ENCODE measurements at regions not wholly inside any gene's neighbourhood (a gene's known extent, or its start where the extent isn't known, plus 50 kb on each side); places are given as distances from the start of the nearest gene placed in this dataset.

DNA sequence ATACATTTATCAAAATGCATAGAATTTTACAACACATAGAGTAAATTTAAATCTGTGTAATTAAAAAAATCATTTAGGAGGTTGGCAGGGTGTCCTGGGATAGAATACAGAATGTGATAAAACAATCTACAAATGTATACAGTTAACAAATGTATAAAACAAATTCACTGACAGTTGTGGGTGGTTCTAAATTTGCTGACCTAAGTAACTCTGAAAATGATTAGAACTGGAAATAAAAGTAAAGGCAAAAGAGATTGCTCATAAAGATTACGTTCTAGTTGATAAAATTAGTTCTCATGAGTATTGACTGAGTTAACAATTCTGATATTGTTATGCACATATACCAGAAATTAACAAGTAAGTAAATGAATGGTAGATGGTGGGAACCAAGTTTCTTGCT is 1827.3 kb upstream of the FLRT2 start:
- Histone ChIP-seq H3K9me2 (ENCODE audit: insufficient read depth) (no peaks in the 10 kb centered on the region), H2AFZ (no peak overlapping the region), H3K9ac (no peak overlapping the region), H3K79me2 (ENCODE audit: insufficient read depth) (no peaks in the 10 kb centered on the region), H3K4me2 (ENCODE audit: unreplicated experiment) (no peak overlapping the region), H3K27me3 (replicated peaks; ENCODE audit: insufficient read depth) (no peaks in the 10 kb centered on the region), H3K36me3 (ENCODE audit: low read depth) (no peaks in the 10 kb centered on the region), H4K20me1 (ENCODE audit: insufficient read depth) (no peaks in the 10 kb centered on the region), H3K27ac (no peak overlapping the region), H3K4me3 (no peak overlapping the region), H3F3A (ENCODE audit: insufficient read depth) (no peaks in the 10 kb centered on the region), H3K4me1 (ENCODE audit: insufficient read depth) (no peaks in the 10 kb centered on the region), H3K9me3 (ENCODE audit: low read depth) (no peaks in the 10 kb centered on the region)
- WGBS, 2 experiments (ENCODE audit: low coverage in 1 of 2, low lambda C conversion rate in 2 of 2, missing lambda C conversion rate in 2 of 2) = 8 to 16% methylated on average over 1 of the region's 1 CpG
- in situ Hi-C loops (cut with MboI) = no loop called here
- no peak for TF ChIP-seq EZH2 (IDR thresholded peaks at IDR 0.05; ENCODE audit: insufficient read depth, poor library complexity, severe bottlenecking)
- TF ChIP-seq EZH2phosphoT487 (IDR thresholded peaks at IDR 0.05; ENCODE audit: insufficient read depth, low read depth) = no peak
- no peak for DNase-seq

DNA sequence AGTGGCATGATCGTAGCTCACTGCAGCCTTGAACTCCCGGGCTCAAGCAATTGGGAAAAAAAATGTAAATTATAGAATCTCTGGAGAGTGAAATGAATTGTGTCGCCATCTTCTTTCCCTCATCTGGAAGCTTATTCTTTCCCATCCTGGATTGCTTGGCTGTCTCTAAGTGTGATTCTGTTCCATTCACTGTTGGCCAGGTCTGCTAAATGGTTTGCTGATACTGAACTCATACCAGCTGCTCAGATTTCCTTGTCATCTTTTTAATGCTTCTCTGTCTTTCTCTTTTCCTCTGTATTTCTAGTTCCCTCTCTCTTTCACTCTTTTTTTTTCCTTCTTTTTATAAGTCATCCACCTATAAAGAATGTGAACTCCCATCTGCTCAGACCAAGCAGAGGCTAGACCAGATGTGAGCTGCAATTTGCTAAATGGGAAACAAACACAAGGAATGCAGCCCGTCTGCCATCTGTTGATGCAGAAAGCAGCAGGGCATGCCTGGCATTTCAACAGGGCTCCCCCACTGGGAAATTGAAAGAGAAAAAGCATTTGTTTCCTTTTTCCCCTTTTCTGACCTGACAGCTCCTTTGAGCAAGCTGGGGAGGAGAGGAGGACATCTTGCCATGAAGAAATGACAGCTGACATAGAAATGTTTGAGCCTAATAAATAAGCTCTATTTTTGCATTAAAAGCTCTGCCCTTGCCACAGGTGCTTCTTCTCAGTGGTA is 1823.6 kb upstream of the FLRT2 start:
- H2AFZ ChIP-seq = no peak overlapping the region
- H3K36me3 ChIP-seq (ENCODE audit: low read depth) = no peaks in the 10 kb centered on the region
- H4K20me1 ChIP-seq (ENCODE audit: insufficient read depth) = no peaks in the 10 kb centered on the region
- no peaks in the 10 kb centered on the region for H3F3A ChIP-seq (ENCODE audit: insufficient read depth)
- H3K79me2 ChIP-seq (ENCODE audit: insufficient read depth) = no peaks in the 10 kb centered on the region
- H3K4me2 ChIP-seq (ENCODE audit: unreplicated experiment) = no peak overlapping the region
- TF ChIP-seq EZH2phosphoT487 (IDR thresholded peaks at IDR 0.05; ENCODE audit: insufficient read depth, low read depth) (no peak), EZH2 (IDR thresholded peaks at IDR 0.05; ENCODE audit: insufficient read depth, poor library complexity, severe bottlenecking) (no peak)
- no peak overlapping the region for H3K4me3 ChIP-seq
- WGBS, 2 experiments (ENCODE audit: low coverage in 1 of 2, low lambda C conversion rate in 2 of 2, missing lambda C conversion rate in 2 of 2) = 4 to 5% methylated on average over 4 of the region's 4 CpGs
- no peaks in the 10 kb centered on the region for H3K9me3 ChIP-seq (ENCODE audit: low read depth)
- in situ Hi-C loops (cut with MboI) = no loop called here
- no peaks in the 10 kb centered on the region for H3K27me3 ChIP-seq (replicated peaks; ENCODE audit: insufficient read depth)
- no peak overlapping the region for H3K27ac ChIP-seq
- no peak for DNase-seq
- no peaks in the 10 kb centered on the region for H3K4me1 ChIP-seq (ENCODE audit: insufficient read depth)
- H3K9me2 ChIP-seq (ENCODE audit: insufficient read depth) = no peaks in the 10 kb centered on the region
- no peak overlapping the region for H3K9ac ChIP-seq

DNA sequence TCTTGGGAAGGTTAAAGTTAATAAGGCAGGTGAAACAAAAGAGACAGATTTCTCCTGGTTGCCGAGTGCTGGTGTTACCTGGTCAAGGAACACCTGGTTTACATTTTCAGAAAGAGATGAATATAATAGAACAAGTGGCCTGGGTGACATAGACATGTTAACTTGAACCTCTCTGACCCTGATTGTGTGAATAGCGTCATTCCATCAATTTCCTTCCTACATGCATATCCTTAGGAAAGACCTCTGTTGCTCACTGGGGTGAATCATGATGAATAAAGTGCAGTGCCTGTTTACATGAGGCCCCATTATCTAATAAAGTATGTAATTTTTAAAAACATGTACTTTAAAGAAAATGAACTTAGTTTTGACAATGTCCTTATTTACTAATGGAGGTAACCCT is 1822.9 kb upstream of the FLRT2 start:
- Histone ChIP-seq H3F3A (ENCODE audit: insufficient read depth) (no peaks in the 10 kb centered on the region), H3K4me2 (ENCODE audit: unreplicated experiment) (no peak overlapping the region), H3K4me1 (ENCODE audit: insufficient read depth) (no peaks in the 10 kb centered on the region), H2AFZ (no peak overlapping the region), H3K9ac (no peak overlapping the region), H4K20me1 (ENCODE audit: insufficient read depth) (no peaks in the 10 kb centered on the region), H3K9me2 (ENCODE audit: insufficient read depth) (no peaks in the 10 kb centered on the region), H3K36me3 (ENCODE audit: low read depth) (no peaks in the 10 kb centered on the region), H3K4me3 (no peak overlapping the region), H3K27me3 (replicated peaks; ENCODE audit: insufficient read depth) (no peaks in the 10 kb centered on the region), H3K9me3 (ENCODE audit: low read depth) (no peaks in the 10 kb centered on the region), H3K79me2 (ENCODE audit: insufficient read depth) (no peaks in the 10 kb centered on the region), H3K27ac (no peak overlapping the region)
- no peak for TF ChIP-seq EZH2 (IDR thresholded peaks at IDR 0.05; ENCODE audit: insufficient read depth, poor library complexity, severe bottlenecking)
- in situ Hi-C loops (cut with MboI) = no loop called here
- WGBS, 2 experiments (ENCODE audit: low coverage in 1 of 2, low lambda C conversion rate in 2 of 2, missing lambda C conversion rate in 2 of 2) = 19 to 24% methylated on average over 2 of the region's 2 CpGs
- no peak for DNase-seq

DNA sequence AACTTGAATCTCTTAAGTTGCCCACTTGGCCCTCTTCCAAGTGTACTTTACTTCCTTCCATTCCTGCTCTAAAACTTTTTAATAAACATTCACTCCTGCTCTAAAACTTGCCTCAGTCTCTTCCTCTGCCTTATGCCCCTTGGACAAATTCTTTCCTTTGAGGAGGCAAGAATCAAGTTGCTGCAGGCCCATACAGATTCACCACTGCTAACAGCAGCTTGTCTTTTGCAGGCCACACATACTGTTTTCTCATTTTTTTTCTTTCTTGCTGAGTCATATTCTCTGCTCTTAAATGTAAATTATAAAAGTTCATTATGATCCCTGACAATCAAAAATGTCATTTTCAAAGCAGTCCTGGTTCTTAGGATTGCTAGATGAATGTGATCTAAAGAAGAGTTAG is 1820.8 kb upstream of the FLRT2 start:
- TF ChIP-seq EZH2phosphoT487 (IDR thresholded peaks at IDR 0.05; ENCODE audit: insufficient read depth, low read depth) (no peak), EZH2 (IDR thresholded peaks at IDR 0.05; ENCODE audit: insufficient read depth, poor library complexity, severe bottlenecking) (no peak)
- no peaks in the 10 kb centered on the region for H3K4me1 ChIP-seq (ENCODE audit: insufficient read depth)
- no peak for DNase-seq
- H3K36me3 ChIP-seq (ENCODE audit: low read depth) = no peaks in the 10 kb centered on the region
- no peaks in the 10 kb centered on the region for H3F3A ChIP-seq (ENCODE audit: insufficient read depth)
- H3K9me2 ChIP-seq (ENCODE audit: insufficient read depth) = no peaks in the 10 kb centered on the region
- no peak overlapping the region for H3K4me3 ChIP-seq
- in situ Hi-C loops (cut with MboI) = no loop called here
- no peaks in the 10 kb centered on the region for H3K9me3 ChIP-seq (ENCODE audit: low read depth)
- H2AFZ ChIP-seq = no peak overlapping the region
- no peak overlapping the region for H3K9ac ChIP-seq
- no peaks in the 10 kb centered on the region for H3K79me2 ChIP-seq (ENCODE audit: insufficient read depth)
- no peaks in the 10 kb centered on the region for H4K20me1 ChIP-seq (ENCODE audit: insufficient read depth)
- H3K4me2 ChIP-seq (ENCODE audit: unreplicated experiment) = no peak overlapping the region
- H3K27me3 ChIP-seq (replicated peaks; ENCODE audit: insufficient read depth) = no peaks in the 10 kb centered on the region
- no peak overlapping the region for H3K27ac ChIP-seq

DNA sequence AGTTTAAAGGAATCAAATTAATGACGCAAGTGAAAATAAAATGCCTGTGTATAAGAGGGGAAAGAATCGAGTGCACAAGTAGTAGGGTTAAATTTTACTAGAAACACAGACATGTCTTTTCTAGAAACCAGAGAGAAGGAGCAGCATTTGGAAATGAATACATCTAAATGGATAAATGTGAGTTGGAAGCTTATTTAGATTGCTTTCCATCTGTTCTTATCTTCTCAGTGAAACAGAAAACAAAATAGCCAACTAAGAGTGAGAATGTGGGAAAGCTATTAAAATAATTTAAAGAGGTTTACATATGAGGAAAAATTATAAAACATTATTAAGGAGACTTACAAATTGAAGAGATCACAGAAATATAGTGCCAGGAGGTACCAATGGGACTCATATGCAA is 1818.9 kb upstream of the FLRT2 start:
- Histone ChIP-seq H4K20me1 (ENCODE audit: insufficient read depth) (no peaks in the 10 kb centered on the region), H3K9ac (no peak overlapping the region), H3K4me2 (ENCODE audit: unreplicated experiment) (no peak overlapping the region), H3K9me3 (ENCODE audit: low read depth) (no peaks in the 10 kb centered on the region), H3K79me2 (ENCODE audit: insufficient read depth) (no peaks in the 10 kb centered on the region), H3K27ac (no peak overlapping the region), H3K4me1 (ENCODE audit: insufficient read depth) (no peaks in the 10 kb centered on the region), H3K36me3 (ENCODE audit: low read depth) (no peaks in the 10 kb centered on the region), H2AFZ (no peak overlapping the region), H3K9me2 (ENCODE audit: insufficient read depth) (no peaks in the 10 kb centered on the region), H3F3A (ENCODE audit: insufficient read depth) (no peaks in the 10 kb centered on the region), H3K4me3 (no peak overlapping the region), H3K27me3 (replicated peaks; ENCODE audit: insufficient read depth) (no peaks in the 10 kb centered on the region)
- WGBS, 2 experiments (ENCODE audit: low coverage in 1 of 2, low lambda C conversion rate in 2 of 2, missing lambda C conversion rate in 2 of 2) = 44 to 54% methylated on average over 2 of the region's 2 CpGs
- in situ Hi-C loops (cut with MboI) = no loop called here
- TF ChIP-seq EZH2 (IDR thresholded peaks at IDR 0.05; ENCODE audit: insufficient read depth, poor library complexity, severe bottlenecking) (no peak), EZH2phosphoT487 (IDR thresholded peaks at IDR 0.05; ENCODE audit: insufficient read depth, low read depth) (no peak)
- DNase-seq = no peak
